ENCODE measurements at regions not wholly inside any gene's neighbourhood (a gene's known extent, or its start where the extent isn't known, plus 50 kb on each side); places are given as distances from the start of the nearest gene placed in this dataset.
"Not testable (repeated sequence)": the region's sequence is repeated elsewhere in the genome, so short reads cannot be mapped to it uniquely, and the experiment has no call there.

DNA sequence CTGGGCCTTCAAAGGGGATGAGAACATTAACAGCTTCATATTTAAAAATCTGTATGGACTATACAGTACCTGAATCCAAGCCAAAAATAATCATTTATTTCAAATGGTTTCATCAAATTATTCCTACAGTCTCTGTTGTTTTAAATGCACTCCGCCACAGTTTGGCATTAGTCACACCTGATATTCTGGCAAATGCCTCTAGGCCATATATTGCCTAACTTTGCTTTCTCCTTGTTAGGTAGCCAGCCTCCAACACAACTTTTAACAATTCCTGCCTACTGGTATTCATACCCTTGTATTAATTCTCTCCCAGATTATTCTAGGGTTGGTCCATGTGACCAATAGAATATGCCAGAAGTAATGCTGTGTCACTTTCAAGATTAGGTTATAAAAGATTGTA is 146.6 kb upstream of the FANCL start:
- no peak for DNase-seq (ENCODE audit: low read depth)

DNA sequence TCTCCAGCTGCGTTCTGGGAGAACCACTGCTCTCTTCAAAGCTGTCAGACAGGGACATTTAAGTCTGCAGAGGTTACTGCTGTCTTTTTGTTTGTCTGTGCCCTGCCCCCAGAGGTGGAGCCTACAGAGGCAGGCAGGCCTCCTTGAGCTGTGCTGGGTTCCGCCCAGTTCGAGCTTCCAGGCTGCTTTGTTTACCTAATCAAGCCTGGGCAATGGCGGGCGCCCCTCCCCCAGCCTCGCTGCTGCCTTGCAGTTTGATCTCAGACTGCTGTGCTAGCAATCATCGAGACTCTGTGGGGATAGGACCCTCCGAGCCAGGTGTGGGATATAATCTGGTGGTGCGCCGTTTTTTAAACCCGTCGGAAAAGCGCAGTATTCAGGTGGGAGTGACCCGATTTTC is 145.8 kb upstream of the FANCL start:
- not testable (repeated sequence) for DNase-seq (ENCODE audit: low read depth)

DNA sequence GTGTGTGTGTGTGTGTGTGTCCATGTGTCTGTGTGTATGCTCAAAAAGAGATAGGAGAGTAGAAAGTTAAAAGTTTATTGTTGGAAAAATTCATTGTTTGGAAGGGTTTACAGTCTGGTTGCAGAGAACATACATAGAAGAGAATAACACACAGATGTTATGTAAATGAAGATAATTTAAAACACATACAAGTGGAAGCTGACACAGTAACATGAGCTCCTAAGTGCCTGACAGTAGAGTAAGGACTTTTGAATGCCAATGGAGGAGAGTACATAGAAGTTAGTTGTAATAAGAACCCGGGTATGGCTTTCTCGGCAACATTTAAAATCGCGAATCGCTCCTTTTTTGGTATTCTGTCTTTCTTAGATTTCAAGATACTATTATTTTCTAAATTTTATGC is 137.0 kb upstream of the FANCL start:
- no peak for DNase-seq (ENCODE audit: low read depth)

DNA sequence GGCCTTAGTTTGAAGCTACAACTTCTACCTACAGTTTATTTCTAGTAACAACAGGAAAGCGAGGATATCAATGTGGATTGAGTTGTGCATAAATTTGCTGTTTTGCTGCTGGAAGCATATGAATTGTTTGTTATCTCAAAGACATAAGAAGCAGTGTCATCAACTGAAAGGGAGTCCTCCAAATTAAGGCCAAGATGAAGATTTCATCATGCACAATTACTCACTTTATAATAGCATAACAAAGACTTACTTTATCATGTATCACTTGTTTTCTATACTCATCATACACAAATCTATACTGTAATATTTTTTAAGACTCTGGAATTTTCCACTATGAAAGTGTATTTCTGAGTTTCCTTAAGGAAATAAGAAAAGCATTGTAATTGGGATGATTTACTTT is 136.1 kb upstream of the FANCL start:
- DNase-seq (ENCODE audit: low read depth), result no peak

DNA sequence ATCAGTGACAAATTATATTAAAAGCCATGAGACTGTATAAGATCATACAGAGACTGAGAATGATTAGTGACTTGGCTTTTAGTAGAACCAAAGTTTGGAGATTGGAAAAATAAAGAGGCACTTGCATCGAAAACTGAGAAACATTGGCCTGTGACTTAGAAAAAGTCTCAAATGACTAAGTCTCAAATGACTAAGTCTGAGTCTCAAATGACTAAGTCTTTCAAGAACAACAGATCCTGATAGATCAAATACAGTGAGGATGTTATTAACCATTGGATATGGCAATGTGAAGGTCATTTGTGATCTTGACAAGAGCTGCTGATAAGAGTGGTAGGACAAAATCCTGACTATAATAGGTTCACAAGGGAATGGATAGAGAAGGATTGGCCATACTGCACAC is 135.5 kb upstream of the FANCL start:
- DNase-seq (ENCODE audit: low read depth), result no peak

DNA sequence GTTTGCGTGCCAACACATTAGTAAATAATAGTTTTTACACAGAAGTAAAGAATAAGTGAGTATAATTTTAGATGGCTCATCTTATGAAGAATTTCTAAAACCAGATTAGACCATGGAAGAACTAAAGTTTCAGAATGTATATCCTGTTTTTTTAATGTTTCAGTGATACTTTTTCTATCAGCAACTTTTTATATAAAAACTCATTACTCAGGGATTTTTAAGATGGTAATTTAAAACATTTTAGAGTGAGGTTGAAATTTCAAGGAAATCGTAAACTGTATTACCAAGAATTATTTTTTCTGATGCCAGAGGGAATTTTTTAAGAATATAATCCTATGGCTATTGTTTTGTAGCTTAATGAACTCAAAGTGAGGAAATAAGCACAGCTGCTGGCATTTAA is 128.5 kb upstream of the FANCL start:
- no peak for DNase-seq (ENCODE audit: low read depth)

DNA sequence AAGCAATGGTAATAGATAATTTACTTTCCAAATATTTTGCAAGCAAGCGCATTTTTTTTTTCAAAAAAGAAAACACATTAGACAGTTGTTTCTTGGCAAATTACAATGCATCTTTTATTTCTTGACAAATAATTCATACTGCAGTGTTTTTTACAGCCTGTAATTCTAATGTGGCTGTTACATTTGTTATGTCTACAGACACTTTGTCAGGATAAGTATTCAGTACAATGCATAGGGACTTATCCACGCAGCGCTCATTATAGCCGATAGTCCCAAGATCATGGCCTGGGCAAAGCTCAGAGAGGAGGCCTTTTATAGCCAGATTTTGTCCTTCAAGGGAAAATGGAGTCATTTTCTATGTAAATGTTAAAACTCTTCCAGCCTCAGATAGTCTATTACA is 123.0 kb upstream of the FANCL start:
- DNase-seq (ENCODE audit: low read depth), result no peak

DNA sequence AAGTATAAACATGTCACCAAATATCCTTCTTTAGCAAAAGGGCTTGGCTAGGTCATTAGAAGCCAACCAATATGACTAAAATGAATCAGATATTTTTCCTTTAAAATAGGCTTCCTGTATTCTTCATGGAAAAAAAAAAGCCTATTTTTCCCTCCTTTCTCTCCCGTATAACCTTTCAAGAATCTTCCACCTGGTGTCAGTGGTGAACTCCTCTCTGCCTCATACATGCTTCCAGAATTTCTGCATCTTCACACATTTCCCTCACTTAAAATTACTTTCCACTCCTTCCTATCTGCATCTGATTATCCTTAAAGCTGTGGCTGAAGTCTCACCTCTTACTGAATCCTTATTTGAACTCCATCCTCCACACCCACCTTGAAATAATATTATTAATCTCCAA is 116.9 kb upstream of the FANCL start:
- DNase-seq (ENCODE audit: low read depth), result no peak

DNA sequence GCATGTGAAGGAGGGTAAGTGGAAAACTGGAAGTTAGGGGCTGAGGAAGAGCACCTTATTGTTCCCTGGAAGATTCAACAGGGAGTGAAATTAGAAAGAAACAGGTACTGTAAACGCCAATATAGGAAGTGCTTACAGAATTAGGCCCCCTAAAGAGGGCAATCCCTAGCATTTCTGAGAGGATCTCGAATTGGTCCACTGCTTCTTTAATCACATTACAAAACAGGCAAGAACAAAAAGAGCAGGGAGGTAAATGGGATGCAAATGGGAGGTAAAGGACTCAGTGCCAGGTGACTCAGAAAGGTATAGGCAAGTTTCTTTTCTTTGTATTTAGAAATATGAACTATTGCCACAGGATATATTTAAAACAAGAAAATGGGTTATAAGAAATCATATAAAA is 116.4 kb upstream of the FANCL start:
- no peak for DNase-seq (ENCODE audit: low read depth)

DNA sequence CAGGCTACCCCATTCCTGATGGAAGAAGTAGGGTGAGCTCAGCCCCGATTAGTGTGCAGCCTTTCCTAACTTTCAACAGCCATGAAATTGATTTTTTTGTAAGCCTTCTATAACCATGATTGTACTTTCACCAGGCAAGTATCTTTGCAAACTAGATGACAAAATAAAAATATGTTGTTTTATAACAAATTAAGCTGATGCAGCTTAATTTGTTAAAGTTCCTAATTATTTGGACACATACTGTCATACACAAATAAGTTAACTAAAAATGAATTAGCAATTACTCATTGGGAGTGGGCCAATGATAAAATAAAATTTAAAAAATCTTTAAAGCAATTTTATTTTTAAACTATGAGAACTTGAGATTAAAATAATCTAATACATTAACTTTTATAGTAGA is 113.1 kb upstream of the FANCL start:
- no peak for DNase-seq (ENCODE audit: low read depth)

DNA sequence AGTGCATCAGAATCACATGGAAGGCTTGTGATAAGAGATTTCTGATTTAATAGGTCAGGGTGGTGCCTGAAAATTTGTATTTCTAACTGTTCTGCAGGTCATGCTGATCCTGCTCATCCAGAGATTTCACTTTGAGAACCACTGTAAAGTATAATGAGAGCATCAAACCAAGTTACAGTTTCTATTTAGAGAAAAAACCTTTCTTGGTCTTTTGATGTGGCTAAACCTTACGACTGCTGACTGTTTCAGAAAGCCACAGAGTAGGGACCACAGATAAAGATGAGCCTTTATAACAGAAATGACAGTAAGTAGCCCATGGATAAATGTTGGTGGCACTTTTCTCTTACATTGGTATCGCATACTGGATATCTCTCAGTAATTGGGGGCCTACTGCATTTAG is 109.4 kb upstream of the FANCL start:
- no peak for DNase-seq (ENCODE audit: low read depth)

DNA sequence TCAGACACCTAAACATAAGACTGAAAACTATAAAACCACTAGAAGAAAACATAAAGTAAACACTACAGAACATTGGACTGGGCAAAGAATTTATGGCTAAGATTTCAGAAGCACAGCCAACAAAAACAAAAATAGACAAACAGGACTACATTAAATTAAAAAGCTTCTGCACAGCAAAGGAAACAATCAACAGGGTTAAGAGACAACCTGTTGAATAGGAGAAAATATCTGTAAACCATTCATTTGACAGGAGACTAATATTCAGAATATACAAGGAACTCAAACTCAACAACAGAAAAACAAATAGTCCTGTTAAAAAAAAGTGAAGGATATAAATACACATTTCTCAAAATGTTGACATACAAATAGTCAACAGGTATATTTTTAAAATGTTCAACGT is 106.7 kb upstream of the FANCL start:
- no peak for DNase-seq (ENCODE audit: low read depth)

DNA sequence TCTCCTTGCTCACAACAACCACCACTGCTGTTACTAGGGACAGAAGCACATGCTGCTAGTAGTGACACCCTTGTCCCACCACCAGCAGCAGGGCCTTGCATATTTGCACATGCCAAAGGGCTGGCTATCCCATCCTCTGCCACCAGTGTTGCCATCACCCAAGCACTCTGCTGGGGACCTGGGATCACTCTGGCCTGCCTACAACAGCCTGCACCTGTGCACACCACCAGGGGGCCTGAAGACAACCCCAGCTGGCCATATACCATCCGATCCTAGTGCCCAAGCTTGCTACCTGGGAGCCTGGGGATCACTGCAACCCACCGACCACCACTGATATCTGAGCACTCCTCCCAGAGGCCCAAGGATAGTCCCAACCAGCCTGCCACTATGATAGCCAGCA is 99.9 kb upstream of the FANCL start:
- DNase-seq (ENCODE audit: low read depth), result no peak

DNA sequence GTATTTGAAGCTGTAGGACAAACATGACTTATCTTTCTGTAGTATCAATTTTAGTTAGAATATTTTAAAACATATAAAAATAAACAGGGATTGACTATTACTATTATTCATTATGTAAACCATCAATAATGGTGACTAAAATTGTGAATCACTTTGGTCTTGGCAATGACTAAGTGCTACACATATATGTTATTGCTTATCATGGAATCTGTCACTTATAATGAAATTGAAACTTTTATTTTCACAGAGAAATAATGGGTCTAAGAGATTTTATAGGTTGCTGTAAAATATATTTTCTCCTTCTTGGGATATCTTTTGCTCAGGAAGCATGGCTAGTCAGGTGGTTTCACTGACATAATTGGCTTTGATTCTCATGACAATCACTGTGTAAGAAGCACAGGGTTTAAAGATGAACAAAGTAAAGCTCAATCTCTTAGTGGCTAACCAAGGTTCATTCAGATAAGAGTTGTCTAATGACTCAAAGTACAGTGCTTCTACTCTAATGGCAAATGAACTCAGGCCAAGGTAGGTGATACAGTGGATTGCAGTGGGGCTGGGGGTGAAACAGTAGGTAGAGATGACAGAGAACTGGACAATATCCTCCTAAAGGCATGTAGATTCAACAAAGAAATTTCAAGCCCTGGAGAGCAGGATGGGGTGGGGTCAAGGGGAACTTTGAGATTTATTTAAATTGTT is 98.6 kb upstream of the FANCL start:
- DNase-seq (ENCODE audit: low read depth), result no peak

DNA sequence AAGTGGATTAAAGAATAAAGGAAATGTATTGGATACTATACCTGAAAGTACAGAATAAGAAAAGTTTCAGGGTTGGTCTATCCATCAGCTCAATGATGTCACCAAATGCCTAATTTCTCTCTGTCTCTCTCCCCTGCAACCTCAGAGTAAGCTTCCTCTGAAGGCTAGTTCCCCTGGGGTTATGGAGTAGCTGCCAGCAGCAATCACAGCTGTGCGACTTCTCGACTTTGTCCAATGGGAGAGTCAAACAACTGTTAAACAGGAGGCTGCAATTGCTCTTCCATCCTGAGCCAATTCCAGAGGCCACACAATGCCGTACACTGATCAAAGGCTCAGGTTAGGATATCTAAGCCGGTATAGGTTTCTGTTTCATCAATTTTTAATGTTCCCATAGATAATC is 95.3 kb upstream of the FANCL start:
- DNase-seq (ENCODE audit: low read depth), result no peak

DNA sequence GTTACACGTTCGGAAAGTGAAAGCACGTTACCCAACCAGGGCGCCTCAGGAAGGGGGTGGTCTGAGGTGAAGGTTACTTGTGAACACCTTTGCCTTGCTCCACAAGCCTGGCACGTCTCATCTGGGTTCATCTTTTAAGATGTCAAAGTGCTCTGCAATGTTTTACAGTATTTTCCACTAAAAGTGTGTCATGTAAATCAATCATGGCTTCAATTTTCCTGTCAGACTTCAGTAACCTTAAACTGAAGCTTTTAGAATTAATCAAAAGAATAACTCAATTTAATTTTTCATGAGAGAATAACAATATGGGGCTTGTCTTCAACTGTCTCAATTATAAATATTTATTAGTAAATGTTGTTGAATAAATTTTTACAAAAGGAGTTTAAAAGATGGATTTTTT is 93.3 kb upstream of the FANCL start:
- DNase-seq (ENCODE audit: low read depth), result no peak

DNA sequence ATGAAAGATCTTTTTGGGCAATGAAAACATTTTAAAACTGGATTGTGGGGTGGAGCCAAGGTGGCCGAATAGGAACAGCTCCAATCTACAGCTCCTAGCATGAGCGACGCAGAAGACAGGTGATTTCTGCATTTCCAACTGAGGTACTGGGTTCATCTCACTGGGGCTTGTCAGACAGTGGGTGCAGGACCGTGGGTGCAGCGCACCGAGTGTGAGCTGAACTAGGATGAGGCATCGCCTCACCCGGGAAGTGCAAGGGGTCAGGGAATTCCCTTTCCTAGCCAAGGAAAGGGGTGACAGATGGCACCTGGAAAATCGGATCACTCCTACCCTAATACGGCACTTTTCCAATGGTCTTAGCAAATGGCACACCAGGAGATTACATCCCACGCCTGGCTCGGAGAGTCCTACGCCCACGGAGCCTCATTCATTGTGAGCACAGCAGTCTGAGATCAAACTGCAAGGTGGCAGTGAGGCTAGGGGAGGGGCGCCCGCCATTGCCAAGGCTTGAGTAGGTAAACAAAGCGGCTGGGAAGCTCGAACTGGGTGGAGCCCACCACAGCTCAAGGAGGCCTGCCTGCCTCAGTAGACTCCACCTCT is 84.3 kb upstream of the FANCL start:
- DNase-seq (ENCODE audit: low read depth), result not testable (repeated sequence)

DNA sequence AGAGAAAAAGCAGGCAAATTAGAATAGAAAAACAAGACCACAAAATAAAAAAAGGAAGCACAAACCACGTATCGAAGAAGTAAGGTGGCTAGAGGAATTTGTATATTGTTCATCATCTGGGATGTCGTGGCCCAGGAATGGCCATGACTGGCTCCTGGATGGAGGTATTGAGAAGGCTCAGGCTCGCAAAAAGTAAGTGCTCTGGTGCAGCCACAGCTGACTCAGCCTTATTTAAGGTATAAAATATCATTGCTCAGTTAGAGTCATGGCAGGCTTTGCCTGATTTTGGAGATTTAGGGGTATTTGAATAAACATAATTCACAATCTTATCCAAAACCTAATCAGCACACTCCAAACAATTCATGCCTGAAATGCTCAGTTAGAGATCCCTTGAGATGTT is 78.4 kb upstream of the FANCL start:
- DNase-seq (ENCODE audit: low read depth), result no peak

DNA sequence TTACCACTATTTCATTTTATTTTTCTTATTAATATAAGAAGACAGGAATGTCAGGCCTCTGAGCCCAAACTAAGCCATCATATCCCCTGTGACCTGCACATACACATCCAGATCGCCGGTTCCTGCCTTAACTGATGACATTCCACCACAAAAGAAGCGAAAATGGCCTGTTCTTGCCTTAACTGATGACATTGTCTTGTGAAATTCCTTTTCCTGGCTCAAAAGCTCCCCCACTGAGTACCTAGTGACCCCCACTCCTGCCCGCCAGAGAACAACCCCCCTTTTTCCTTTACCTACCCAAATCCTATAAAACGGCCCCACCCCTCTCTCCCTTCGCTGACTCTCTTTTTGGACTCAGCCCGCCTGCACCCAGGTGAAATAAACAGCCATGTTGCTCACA is 77.8 kb upstream of the FANCL start:
- DNase-seq (ENCODE audit: low read depth), result not testable (repeated sequence)

DNA sequence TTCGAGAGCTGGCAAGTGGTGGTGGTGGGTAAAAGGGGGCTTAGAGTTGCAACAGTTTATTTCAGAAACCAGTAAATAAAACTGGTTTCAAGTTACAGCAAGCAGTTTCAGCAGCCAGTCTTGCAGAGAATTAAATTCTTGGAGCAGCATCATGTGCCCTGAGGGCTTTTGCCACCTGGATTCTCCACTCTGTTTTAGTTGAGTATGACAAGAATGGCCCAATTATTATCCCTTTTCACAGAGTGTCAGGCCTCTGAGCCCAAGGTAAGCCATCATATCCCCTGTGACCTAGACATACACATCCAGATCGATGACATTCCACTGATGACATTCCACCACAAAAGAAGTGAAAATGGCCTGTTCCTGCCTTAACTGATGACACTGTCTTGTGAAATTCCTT is 72.8 kb upstream of the FANCL start:
- no peak for DNase-seq (ENCODE audit: low read depth)

DNA sequence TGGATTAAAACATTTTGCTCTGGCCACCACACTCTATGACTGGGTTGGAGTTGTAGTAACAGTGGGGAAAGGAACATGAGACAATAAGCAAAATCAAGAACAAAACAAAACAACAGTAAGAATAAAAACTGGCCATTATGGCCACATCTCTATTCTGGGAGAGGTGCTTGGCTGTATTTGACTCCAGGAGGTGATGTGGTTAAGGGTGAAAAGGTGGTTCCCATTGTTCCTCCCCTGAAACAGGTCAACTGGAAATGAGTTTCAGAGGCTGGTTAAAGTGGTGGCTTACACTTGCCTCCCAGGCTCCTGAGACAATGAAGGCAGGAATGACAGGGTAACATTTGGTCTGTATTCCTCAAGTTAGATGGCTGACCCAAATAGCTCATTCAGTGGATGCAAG is 67.3 kb upstream of the FANCL start:
- no peak for DNase-seq (ENCODE audit: low read depth)

DNA sequence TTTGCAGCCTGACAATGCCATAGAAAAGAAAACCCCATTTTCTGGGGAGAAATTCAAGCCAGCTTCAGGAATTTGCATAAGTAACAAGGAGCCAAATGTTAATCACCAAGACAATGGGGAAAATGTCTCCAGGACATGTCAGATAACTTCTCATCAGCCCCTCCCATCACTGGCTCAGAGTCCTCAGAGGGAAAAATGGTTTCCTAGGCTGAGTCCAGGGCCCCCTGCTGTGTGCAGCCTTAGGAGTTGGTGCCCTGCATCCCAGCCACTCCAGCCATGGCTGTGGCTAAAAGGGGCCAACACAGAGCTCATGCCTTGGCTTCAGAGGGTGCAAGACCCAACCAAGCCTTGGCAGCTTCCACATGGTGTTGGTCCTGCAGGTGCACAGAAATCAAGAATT is 63.7 kb upstream of the FANCL start:
- no peak for DNase-seq (ENCODE audit: low read depth)

DNA sequence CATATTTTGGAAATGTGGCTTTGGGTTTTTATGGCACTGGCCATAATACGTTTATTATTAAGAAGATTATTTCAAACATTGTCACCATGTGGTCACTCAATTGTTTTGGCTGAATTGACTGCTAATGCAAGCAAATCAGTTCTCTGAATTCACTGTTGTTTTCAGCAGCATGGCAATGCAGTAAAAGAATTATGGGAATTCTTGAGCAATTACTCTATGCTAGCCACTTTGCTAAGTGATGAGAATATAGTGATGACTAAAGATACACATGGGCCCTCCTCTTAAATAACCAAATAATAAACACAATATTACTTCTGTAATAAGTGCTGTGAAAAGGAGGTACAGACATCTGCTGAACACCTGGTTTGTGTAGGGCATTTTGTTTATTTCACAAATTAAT is 58.0 kb upstream of the FANCL start:
- no peak for DNase-seq (ENCODE audit: low read depth)

DNA sequence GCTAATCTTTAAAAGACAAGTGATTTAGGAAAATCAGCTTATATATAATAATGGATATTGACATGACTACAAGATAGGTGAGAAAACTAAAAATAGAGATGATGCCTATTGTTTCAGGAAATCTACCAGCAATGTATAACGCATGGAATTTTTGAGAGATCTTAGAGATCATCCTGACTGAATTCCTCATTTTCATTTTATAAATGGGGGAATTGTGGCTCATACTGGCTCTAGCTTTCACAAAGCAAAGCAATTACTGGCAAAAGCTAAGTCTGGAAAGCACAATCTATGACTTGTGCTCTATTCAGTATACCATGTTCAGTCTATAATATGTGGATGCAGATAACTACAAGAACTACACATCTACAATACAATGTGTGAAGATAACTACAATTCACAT is 51.9 kb upstream of the FANCL start:
- no peak for DNase-seq (ENCODE audit: low read depth)
